H4 (cell line): ENCODE measurements at regions not wholly inside any gene's neighbourhood (a gene's known extent, or its start where the extent isn't known, plus 50 kb on each side); places are given as distances from the start of the nearest gene placed in this dataset.
"Not testable (repeated sequence)": the region's sequence is repeated elsewhere in the genome, so short reads cannot be mapped to it uniquely, and the experiment has no call there.

Experiments
- DNase-seq: peaks from one replicate; pipeline ENCODE4 v3.0.0-alpha.2; 2015; ENCODE audit warnings: low spot score

DNA sequence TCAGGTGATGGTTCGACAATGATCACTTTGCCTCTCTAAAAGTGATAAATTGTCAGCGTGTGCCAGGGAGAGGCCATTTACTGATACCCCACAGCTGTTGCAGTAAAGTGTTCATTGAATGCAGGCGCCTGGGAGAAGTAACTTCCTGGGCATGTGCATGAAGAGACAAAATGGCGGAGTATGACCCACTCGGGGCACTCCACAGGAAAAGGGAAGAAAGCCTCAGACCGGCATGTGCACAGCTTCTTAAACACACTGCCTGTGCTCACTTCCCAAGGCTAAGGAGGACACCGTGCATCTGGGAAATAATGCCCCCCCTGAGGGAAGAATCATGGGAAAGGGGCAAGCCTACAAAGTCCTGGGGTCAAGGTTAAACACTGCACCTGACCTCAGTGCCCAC is 329.5 kb downstream of the ICE1 start:
- DNase-seq, result no peak

DNA sequence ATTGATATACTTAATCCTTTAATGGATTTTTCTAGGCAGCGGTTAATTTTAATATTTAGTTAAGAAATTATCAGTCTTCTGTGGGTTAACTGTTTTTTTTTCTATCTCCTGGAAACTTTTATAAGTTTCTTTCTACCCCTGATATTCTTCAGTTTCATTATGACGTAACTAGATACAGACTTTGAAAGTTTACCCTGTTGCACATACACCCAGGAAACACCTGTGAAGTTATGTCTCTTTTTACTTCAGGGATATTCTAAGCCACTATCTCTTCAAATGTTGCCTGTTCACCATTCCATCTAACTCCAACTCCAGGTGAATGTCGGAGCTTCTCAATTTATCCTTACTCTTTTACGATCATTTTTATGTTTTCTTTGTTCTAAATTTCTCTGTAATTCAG is 329.0 kb downstream of the ICE1 start:
- no peak for DNase-seq

DNA sequence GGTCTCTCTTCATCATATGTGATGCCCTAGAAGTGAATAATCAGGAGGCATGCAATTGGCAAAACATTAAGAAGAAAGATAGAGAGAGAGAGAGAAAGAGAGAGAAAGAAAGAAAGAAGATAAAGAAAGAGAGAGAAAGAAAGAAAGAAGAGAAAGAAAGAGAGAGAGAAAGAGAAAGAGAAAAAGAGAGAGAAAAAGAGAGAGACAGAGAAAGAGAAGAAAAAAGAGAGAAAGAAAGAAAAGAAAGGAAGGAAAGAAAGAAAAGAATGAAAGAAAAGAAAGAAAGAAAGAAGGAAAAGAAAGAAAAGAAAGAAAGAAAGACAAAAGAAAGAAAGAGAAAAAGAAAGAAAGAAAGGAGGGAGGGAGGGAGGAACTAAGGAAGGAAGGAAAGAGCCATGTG is 318.9 kb downstream of the ICE1 start:
- DNase-seq, result no peak

DNA sequence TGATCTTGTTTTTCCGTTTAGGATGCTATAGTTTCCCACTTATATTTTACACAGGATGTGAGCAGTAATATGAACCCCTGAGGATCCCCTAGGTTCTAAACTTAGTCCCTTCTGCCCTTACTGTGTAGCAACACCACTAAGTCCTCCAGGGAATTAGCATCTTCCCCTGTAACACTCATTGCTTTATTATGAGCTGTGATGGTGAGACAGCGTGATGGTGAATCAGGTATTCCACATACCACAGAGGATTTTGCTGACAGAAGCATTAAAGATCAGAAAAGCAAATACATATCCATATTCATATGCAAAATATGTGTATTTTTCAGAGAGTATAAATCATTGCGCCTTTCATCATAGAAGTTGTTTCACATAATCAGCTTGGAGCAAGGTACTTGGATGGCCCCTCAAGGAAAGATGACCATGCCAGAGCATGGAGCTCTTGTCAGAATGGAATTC is 317.0 kb downstream of the ICE1 start:
- DNase-seq, result no peak

DNA sequence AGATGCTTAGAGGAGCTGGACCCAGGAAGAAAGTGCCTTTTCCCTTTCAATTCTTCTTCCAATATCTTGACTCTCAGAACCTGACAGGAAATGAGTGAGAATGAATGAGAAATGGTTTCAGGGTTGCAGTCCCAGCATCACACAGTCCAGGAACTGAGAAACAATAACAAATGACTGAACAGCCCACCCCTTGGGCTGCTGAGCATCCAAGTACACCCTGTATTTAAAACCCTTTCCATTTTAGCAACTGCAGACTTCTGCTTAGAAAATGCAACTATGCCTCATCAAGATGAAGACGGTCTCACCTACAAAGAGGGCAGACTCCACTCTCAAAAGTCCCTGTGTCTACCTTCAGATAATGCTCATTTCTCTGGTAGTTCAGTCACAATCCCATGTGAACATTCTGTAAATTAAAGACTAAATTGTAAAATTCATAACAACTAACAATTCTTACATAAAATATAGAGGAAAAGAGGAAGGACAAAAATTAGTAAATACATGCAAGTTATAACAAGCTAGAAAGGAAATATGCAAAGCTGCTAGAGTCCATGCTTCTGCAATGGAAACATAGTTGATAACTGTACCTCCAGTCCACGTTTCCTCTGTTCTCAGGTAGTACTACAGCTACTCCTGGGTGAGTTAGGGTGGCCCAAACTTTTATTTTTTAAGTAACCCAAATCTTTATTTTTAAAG is 316.5 kb downstream of the ICE1 start:
- no peak for DNase-seq

DNA sequence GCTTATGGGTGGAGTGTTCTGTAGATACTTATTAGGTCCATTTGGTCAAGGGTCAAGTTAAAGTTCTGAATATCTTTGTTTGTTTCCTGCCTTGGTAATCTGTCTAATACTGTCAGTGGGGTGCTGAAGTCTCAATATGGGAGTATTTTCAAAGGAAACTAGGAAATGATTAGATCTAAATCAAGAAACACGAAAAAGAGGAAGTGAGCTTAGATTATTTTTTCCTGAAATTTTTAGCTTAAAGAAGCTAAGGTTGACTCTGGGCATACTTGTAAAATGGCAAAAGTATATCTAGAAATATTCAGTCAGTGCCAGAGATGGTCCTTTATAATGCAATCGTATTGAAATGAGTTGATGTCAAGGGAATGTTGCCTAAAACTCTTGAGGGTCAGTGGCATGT is 313.5 kb downstream of the ICE1 start:
- no peak for DNase-seq

DNA sequence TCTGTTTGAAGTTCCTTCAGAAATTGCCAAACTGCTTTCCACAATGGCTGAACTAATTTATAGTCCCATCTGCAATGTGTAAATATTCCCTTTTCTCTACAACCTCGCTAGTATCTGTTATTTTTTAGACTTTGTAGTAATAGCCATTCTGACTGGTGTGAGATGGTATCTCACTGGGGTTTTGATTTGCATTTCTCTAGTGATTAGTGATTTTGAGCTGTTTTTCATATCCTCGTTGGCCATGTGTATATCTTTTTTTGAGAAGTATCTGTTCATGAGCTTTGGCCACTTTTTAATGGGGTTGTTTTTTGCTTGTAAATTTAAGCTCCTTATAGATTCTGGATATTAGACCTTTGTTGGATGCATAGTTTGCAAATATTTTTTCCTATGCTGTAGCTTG is 310.6 kb downstream of the ICE1 start:
- not testable (repeated sequence) for DNase-seq

DNA sequence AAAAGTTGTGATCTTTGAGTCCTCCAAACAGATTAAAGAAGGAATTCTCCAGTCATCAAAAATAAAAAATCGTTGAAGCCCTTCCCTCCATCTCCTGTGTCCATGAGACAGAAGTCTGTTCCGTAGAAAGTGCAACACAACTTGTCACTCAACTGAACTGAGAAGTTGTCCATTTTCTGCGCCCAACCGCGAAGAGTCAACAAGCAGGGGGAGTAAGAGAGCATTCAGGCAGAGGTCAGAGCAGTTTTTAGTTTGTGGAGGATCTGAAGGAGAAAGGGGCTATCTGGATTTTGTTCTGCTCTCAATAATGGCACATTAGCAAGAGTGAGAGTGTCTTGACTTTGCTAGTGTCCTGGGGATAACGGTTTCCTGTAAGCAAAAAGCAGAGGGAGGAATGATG is 303.9 kb downstream of the ICE1 start:
- no peak for DNase-seq

DNA sequence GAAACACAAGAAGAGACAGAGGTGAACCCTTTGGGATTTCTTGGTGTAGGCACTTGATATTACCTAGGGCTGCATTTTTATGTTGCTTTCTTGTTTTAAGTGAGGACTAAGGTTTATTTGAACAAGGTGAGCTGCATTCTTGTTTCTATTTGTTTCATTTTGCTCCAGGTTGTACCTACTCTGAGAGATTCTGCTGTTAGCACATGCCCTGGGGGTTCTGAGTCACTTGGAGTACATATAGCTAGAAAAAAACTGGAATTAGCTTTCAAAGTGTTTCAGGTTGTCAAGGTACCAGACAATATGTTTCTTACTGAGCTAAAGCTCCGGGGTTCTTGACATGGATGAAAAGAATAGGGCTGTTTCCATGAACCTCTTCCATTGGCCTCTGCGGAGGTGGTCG is 299.4 kb downstream of the ICE1 start:
- no peak for DNase-seq

DNA sequence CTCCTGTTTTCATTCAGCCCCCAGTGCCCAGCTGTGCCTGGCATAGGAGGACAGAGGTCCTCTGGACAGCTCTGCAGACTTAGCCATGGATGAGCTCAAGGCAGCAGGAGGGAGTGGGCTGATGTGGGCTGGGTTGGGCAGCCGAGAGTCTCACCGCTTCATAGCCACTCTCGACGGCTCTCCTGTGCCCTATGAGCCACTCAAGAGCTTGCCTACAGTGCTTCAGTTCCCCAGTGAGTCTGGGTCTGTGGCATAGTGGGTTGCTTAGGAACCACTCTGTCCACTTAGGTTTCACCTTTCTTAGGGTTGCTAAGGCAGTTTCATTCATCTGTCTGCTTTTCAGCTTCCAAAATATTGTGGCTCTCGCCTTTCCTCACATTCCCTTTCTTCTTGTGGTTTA is 296.8 kb downstream of the ICE1 start:
- DNase-seq, result no peak

DNA sequence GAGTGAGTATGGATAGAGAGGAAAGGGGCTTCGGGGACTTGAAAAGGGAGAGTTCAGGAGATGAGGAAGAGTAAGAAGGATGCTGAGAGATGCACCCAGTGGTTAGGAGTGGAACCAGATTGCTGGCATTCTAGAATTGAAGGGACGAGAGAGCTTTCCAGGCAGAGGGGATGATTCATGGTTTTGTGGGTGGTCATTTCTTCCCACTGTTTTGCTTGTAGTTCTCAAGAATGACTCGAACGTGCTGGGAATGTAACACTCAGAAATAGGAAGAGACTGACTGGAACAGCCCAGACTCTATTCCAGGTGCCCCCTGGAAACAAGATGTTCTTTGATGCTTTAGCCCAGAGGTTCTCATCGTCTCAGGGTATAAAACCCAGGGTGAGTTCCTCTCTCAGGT is 294.2 kb downstream of the ICE1 start:
- peak; percentile 15 for DNase-seq

DNA sequence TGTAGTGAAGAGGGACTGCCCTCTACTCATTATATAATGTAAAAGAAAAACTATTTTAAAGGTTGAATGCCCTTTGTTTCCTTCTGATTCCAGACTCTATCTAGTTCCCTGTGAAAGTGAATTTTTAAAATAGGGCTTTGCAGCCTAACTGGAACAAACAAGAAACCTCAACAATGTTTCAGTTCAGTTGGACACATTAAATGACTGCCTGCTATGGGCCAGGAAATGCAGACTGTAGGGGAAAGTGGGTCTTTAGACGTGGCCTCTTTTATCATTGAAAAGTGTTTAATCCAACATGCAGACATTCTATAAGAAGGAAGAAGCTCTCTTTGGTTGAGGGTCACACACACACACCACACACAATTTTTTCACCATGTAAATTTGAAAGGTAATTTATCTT is 289.1 kb downstream of the ICE1 start:
- DNase-seq, result no peak

DNA sequence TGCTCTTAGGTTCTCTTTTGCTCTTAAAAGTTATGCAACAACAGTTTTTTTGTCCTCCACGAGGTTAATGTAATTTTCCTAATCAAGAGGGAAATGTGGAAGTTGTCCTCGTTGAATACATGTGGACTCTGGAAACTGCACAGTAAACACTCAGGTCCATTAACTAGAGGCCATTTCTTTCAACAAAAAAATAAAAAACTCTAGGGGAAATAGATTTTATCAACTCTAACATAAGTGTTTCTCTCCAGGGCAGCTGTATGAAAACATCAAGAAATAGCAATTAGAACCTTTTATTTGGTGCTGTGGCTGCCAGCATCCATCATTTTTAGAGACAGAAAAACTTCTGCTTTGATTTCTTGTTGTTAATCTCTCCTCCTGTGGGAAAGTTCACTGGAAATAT is 288.6 kb downstream of the ICE1 start:
- no peak for DNase-seq

DNA sequence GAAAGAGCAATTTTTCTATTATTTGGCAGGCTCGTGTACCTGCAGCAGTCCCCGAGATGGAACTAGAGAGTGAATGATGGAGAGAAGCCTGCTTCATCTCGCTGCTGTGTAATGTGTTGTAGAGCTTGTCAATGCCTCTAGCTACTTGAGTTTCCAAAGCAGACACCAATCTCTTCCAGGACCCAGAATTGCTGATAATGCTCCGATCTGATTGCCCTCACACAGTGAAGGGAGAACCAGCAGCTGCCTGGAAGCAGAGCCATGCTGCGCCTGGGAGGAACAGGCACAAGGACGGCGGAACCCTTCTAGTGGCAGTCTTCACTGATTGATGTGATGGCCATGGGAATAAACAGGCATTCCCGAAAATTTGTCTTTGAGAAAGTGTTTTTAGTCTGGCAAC is 288.0 kb downstream of the ICE1 start:
- no peak for DNase-seq

DNA sequence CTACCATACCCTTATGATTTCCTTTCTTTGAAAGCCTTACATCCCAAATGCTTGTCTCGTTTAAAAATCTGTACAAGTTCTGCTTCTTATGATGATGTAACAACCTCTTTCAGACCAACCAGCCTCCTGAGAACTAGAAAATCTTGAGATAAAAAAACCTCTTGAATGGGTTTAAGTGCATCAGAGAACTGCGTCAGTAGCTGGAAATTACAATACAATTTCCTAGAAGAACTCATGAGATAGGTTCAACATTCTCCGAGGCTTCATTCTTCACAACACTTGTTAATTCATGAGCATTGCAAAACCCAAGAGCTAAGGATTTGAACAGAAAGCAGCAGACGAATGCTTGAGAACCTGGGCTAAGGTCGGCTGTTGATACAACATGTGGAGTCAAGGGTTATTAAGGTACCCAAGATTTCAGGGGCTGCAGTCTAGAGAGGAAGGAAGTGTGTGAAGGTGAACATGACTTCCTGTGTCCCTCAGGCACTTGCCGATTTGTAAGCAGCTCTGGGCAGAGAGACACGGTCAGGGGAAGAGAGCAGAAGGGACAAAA is 286.0 kb downstream of the ICE1 start:
- no peak for DNase-seq

DNA sequence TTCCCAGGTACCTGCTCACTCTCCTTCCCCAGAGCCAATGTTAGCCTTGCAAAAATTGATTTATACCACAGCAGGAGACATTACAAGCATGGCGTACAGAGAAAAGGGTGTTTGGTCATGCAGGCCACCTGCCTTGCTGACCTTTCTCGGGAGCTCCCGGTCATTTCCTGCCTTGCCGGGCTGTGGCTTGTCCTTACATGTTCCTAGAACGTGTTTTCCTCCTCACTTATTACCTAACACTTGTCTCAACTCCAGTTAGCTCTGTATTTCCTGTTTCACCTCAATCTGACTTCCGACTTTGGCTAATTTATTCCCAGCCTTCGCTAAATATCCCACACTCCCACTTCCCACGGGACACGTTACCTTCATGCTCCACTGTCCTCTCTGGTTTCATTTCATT is 282.5 kb downstream of the ICE1 start:
- peak; percentile 16 for DNase-seq

DNA sequence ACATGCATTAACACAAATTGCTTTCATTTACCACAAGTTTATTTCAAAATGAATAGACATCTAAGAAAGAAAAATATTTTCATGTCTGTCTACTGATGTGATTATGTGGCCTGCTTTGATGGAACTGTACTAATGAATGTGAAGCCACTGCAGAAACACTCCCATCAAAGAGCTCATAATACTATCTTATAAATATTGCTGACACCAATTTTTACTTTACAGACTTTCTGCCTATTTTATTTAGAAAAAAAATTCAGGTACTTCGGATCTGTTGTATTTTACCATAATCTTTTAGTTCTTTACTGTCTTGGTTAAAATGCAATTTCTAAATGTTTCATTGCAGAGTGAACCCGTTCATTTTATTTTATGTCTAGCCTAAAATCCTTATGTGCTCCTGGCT is 281.9 kb downstream of the ICE1 start:
- DNase-seq, result no peak

DNA sequence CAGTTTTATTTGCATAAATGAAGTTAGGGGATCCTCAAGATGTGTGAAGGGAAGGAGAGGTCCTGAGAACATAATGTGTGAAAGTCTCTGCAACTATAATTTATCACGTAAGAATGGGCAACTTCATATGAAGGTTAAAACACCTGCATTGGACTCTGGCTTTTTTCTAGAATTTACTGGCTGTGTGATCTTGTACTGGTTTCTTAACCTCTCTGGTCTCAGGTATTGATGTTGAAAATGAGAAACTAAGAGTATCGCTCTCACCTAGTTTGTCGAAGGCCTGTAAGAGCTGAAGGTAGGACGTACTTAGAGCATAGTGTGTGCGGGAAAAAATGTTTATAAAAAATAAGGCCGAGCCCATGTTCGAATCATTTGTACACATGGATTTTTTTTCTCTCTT is 280.5 kb downstream of the ICE1 start:
- no peak for DNase-seq

DNA sequence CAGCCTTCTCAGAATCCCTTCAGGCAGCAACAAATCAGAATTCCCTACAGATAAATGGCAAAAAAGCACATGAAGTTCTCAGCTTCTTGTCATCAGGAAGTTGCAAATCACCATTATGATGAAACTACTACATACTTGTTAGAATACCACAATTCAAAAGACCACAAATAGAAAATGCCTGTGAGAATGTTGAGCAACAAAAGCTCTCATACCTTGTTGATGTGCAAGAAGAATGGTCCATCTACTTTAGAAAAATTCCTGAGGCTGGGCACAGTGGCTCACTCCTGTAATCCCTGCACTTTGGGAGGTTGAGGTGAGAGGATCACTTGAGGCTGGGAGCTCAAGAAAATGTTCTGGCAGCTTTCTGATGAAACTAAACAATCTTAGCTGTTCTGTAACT is 278.1 kb downstream of the ICE1 start:
- peak; percentile 27 for DNase-seq

DNA sequence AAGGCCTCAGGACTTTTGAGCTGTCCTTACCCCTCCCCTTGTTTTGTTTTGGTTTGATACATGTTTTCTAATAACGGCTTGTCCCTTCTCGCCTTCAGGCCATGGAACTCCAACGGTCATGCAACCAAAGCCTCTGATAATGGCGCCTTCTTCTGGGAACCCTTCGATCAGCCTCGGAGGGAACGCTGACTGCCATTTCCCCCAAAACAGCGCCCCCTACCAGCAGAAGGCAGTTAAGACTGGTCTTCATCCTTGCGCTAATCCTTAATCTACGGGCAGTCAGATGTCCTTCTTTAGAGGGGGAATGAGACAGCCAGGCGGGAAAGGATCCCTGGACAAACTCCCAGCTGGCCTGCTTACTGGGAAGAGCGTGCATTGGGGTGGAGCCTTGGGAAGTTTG is 276.6 kb downstream of the ICE1 start:
- DNase-seq, result no peak

DNA sequence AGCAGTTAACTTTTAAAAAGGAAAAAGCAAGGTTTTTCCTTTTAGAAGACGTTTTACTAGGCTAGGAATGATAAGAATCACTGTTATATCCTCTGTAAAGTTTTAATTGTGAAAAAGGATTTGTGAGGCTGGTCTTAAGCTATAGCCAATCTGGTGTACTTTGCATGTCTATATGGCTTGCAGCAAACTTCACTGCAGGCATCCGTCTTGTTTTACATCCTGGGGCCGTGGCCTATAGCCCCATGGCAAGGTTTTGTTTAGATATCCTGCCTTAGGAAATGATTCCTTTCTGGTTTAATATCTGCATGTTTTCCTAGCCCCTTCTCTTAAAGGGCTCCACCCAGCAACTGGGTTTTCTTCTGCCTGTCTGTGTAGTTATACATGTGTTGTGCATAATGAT is 272.8 kb downstream of the ICE1 start:
- DNase-seq, result no peak

DNA sequence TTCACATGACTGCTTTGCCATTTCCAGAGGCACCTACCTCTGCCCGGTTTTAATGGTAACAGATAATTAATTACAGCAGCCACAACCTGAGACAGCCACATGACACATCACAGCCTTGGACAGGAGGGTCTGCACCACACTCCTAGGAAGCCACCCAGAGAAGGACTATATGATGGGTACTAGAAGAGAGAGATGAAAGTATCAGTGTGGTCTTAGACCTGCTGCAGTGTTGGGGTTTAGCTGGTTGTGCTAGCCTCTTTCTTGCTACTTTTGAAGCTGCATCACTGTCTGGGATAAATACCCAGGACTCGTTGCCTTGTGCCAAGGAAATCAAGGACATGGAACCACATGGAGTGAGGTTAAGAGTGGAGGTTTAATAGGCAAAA is 266.4 kb downstream of the ICE1 start:
- DNase-seq, result no peak

DNA sequence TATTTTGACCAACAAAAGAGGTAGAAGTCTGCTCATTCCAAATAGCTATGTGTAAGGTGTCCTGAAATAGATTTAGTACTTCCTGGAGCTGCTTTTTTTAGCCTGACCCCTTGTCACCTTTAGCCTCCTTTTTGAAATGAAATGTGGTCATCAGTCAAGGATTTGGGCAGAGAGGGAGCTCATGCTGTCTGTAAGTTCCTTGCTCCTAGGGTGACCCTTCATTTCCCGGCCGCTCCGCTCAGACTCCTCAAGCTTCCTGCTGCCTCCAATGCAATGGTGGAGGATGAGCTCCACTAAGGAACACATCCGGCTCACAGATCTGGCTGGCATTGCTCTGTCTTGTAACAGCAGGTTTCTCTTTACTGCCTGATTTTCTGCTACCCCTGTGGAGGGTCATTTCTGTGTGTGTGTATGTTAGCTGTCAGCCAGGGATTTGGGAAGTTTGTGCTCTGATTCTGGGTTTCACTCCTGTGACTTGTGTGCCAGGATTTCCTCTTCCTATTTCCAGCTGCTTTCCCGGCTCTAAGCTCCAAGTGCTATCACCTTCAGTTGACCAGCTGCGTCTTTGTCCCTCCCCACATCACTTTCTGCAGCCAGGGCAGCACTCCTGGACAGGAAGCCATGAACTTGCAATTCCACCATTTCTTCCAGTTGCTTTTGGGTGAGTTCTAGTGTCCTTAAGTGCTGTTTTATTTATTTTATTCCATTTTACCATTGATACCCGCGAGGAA is 265.9 kb downstream of the ICE1 start:
- no peak for DNase-seq

DNA sequence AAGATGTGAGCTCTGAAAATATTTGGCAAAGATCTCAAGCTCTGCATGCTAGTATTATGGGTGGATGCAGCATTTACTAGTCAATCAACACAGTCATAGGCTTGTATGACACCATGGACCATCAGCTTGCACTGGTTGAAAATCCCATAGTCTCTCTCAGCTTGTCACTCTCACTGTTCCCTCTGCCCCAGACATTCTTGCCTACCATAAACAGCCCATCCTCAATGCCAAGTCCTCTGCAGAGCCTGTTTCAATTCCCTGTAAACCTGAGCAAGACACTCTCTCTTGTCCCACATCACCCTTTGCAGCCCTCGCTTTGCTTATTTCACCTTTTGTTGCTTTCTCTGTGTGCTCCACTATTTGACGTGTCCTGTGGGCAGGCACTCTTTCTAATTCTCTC is 264.6 kb downstream of the ICE1 start:
- no peak for DNase-seq
